ENCODE measurements at regions not wholly inside any gene's neighbourhood (a gene's known extent, or its start where the extent isn't known, plus 50 kb on each side); places are given as distances from the start of the nearest gene placed in this dataset.

GRCh38 chr7:22958742-22959141, 55.2 kb downstream of the HYCC1 start:
- TF ChIP-seq, protein P1, sequence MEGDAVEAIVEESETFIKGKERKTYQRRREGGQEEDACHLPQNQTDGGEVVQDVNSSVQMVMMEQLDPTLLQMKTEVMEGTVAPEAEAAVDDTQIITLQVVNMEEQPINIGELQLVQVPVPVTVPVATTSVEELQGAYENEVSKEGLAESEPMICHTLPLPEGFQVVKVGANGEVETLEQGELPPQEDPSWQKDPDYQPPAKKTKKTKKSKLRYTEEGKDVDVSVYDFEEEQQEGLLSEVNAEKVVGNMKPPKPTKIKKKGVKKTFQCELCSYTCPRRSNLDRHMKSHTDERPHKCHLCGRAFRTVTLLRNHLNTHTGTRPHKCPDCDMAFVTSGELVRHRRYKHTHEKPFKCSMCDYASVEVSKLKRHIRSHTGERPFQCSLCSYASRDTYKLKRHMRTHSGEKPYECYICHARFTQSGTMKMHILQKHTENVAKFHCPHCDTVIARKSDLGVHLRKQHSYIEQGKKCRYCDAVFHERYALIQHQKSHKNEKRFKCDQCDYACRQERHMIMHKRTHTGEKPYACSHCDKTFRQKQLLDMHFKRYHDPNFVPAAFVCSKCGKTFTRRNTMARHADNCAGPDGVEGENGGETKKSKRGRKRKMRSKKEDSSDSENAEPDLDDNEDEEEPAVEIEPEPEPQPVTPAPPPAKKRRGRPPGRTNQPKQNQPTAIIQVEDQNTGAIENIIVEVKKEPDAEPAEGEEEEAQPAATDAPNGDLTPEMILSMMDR (IDR thresholded peaks at IDR 0.05), result no peak
- no peak for TF ChIP-seq EZH2 (IDR thresholded peaks at IDR 0.05; ENCODE audit: borderline replicate concordance, insufficient read depth, low read depth, low read length, poor library complexity, severe bottlenecking)

All from B cell (primary cell).